Vagina (tissue), 2 donors: ENCODE measurements at regions not wholly inside any gene's neighbourhood (a gene's known extent, or its start where the extent isn't known, plus 50 kb on each side); places are given as distances from the start of the nearest gene placed in this dataset.

ENCODE experiments used
- POLR2A ChIP-seq, 2 donors: fragments of 450-650 bp; IDR thresholded peaks; one replicate each; pipeline ENCODE4 v1.6.1; 2017; ENCODE audit warnings: antibody characterized with exemption in 2 of 2, mild to moderate bottlenecking in 2 of 2, moderate library complexity in 2 of 2
- POLR2AphosphoS5 ChIP-seq, 2 donors: sonication (generic); formaldehyde crosslinking; IDR thresholded peaks; one replicate each; pipeline ENCODE4 v1.9.0; 2017; ENCODE audit warnings: antibody characterized with exemption in 2 of 2, mild to moderate bottlenecking in 2 of 2, low read depth in 1 of 2; ENCODE audit not compliant: insufficient read depth in 1 of 2
- TF ChIP-seq, protein P1 (sequence below), 3 experiments: fragments of 450-650 bp in 2 of 3; fragments of 200-600 bp in 1 of 3; sonication (generic) in 1 of 3; IDR thresholded peaks; one replicate each; pipeline ENCODE4 v1.5.1; 2017 to 2019; ENCODE audit warnings: antibody characterized with exemption in 3 of 3, mild to moderate bottlenecking in 2 of 3, moderate library complexity in 2 of 3

DNA sequence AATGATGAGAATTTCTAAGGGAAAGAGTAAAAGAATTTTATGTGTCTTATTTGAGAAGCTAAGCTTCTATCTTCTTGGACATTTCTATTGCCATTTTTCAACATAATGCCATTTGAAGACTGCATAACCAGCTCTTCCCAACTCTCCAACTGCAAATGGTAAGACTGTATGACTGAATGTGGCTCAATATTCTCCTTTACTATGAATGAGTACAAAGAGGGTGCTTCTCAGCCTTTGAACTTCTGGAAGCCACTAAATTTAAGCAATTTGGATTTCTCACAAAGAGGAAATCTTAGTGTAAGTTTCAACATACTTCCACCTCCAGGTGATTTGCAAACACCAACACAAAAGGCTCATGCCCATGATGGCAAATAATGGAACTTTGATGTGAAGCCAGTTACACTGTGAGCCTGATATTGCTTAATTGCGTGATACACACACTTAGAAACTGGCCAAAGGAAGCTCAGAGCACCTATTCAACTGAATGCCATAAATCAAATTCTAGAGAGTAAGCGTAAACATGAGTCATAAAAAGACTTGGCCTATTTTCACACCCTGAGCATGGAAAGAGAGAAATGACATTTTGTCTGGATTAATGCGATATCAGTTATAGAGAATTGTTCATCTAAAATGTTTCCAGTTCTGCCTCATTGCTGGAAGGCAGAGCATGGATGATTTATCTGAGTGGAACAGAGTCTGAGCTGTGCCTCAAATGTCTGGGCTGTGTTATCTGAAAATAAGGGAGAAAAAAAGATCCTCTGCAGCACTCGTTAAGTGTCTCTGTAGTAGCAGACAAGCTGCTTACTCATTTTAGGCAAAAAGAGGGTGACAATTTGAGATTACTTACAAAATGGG lies 145.3 kb downstream of the PLK2 start:
- TF ChIP-seq, protein P1, sequence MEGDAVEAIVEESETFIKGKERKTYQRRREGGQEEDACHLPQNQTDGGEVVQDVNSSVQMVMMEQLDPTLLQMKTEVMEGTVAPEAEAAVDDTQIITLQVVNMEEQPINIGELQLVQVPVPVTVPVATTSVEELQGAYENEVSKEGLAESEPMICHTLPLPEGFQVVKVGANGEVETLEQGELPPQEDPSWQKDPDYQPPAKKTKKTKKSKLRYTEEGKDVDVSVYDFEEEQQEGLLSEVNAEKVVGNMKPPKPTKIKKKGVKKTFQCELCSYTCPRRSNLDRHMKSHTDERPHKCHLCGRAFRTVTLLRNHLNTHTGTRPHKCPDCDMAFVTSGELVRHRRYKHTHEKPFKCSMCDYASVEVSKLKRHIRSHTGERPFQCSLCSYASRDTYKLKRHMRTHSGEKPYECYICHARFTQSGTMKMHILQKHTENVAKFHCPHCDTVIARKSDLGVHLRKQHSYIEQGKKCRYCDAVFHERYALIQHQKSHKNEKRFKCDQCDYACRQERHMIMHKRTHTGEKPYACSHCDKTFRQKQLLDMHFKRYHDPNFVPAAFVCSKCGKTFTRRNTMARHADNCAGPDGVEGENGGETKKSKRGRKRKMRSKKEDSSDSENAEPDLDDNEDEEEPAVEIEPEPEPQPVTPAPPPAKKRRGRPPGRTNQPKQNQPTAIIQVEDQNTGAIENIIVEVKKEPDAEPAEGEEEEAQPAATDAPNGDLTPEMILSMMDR (IDR thresholded peaks at IDR 0.05) = no peak
- TF ChIP-seq POLR2A (IDR thresholded peaks at IDR 0.05) = no peak
- peak in 1 of 2 donors; percentile 83 for TF ChIP-seq POLR2AphosphoS5 (IDR thresholded peaks at IDR 0.05; ENCODE audit: insufficient read depth in 1 of 2, low read depth in 1 of 2)
